DMS53 treated with DMSO at 0.1 percent for 48 hours (cell line): ENCODE measurements at regions not wholly inside any gene's neighbourhood (a gene's known extent, or its start where the extent isn't known, plus 50 kb on each side); places are given as distances from the start of the nearest gene placed in this dataset.
A peak's percentile ranks its signal among the peaks of the same experiment; 100 is the strongest.
"Not testable (repeated sequence)": the region's sequence is repeated elsewhere in the genome, so short reads cannot be mapped to it uniquely, and the experiment has no call there.

Experiments used
- DNase-seq: peaks from one replicate; lab custom pipeline; 2025; ENCODE audit not compliant: unreplicated experiment; lab: John Stamatoyannopoulos, UW

GRCh38 chr5:36462295-36463021, 143.9 kb upstream of the SLC1A3 start:
- DNase-seq = no peak

DNA sequence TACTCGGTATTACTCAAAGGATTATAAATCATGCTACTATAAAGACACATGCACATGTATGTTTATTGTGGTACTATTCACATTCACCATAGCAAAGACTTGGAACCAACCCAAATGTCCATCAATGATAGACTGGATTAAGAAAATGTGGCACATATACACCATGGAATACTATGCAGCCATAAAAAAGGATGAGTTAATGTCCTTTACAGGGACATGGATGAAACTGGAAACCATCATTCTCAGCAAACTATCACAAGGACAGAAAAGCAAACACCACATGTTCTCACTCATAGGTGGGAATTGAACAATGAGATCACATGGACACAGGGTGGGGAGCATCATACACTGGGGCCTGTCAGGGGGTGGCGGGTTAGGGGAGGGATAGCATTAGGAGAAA, 130.5 kb upstream of the SLC1A3 start:
- not testable (repeated sequence) for DNase-seq

DNA sequence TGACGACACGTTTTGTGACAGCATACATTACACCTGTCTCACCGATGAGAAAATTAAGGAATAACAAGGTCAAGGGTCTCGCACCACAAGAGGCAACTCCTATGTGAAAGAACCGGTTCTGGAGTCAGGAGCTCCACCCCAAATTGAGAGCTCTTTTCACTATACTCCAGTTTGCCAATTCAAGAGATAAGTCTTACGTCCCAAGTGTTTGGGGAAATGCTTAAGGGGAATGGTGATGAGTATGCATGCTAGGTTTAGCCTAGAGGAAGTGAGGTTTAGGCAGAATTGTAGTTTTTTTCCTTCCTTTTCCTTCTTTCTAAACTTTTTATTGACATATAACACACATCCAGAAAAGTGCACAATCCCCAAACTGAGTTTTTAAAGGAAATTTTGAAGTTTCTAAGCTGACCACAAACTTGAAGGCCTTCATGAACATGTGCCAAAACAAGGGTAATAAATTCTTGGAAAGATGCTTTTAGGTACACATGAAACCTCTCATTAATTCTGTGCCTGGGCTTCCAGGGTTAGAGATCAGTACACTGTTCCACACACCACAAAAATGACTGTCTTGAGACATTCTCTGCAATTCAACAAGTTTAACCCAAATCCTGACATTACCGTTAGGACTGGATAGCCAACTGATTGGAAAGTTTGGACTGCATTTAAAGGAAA, 127.6 kb upstream of the SLC1A3 start:
- no peak for DNase-seq

- DNase-seq = peak; percentile 14
These were observed 124.8 kb upstream of the SLC1A3 start for GRCh38 chr5:36481454-36482120.

GRCh38 chr5:36482812-36483211, 123.6 kb upstream of the SLC1A3 start:
- no peak for DNase-seq

DNA sequence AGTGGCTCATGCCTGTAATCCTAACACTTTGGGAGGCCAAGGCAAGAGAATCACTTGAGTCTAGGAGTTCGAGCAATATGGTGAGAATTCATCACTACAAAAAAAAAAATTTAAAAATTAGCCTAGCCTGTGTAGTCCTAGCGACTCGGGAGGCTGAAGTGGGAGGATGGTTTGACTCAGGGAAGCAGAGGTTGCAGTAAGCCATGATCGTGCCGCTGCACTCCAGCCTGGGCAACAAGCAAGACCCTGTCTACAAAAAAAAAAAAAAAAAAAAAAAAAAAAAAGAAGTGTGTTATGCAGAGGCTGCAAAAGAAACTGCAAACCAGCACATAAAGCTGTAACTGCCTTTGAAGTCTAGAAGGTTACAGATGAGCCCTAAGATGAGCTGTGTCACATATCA, 116.9 kb upstream of the SLC1A3 start:
- DNase-seq = no peak

DNA sequence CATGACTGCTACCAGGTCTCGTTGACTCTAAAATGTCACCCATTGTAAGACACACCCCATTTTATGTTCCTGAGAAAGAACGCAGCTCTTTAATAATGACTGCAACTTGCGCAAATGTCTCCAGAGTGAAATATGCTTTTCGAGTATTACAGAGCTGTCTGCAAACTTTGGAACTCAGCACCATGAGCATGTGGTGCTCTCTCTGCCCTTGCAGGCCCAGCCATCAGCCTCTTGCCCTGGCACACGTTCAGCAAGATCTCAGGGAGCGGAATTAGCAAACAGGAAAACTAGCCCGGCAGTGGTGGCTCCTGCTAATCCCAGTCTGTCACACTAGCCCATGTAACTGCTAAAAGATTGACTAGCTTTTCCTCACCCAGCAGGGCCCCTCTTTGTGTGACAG, 114.5 kb upstream of the SLC1A3 start:
- DNase-seq = no peak

DNA sequence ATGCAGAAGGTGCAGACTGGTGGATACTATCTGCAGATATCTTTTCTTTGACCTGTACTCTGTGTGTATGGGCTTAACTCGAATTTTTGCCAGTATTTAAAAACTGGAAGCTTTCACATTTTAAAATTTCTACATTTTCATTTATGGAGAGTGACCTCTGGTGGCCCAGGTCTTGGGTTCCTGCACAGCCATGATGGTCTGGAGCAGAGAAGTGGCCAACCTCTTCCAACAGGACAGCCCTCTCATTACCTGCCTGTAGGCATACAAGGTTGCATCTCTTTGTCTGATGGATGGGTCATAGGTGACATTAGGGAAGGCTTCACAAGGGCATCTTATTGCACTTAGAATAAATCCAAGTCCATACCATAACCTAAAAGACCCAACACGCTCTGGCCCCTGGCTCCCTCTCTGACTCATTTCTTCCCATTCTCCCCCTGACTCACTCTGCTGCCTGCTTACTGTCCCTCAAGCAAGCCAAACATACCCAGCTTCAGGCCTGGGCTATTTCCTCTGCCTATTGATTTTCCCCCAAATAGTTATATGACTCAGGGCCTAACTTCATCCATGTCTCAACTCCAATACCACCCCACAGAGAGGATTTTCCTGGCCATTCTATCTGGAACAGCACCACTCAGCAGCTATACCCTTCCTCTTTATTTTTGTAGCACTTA, 113.3 kb upstream of the SLC1A3 start:
- no peak for DNase-seq

GRCh38 chr5:36494028-36494427, 112.4 kb upstream of the SLC1A3 start:
- no peak for DNase-seq

DNA sequence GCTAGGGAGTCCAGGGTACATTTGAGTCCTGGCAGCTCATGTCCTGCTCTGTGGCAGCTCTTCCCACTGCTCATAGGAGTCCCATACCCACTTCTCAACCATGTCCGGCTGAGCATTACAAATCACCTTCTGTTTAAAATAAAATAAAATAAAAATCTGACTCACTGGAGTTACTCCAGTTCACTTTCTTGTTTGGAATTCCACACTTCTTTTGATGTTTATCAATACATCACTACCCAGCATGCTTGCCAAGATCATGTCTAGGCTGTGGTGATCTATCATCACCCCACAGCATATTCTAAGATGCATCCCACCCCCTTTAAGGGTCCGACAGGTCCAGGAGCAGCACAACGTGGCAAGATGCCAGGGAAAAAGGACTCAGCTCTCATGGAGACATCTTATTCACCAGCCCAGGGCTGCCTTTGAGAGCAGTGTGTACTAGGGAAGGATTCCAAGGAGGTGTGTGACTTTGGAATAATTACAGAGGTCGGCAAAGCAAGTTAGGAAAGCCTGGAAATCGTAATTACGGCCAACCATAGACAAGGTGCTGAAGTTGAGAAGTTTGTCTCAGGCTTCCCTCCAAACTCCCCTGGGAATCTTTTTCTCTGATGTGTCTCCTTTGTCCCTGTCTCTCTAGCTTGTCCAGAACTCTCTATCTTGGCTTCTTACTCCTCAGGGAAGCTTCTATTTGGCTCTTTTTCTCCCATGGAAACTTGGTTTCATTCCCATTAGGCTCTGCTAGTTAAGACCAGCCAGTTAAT, 111.4 kb upstream of the SLC1A3 start:
- DNase-seq = no peak

GRCh38 chr5:36495611-36496010, 110.8 kb upstream of the SLC1A3 start:
- no peak for DNase-seq

- DNase-seq = no peak
These were observed 109.9 kb upstream of the SLC1A3 start for GRCh38 chr5:36496471-36496870.

DNA sequence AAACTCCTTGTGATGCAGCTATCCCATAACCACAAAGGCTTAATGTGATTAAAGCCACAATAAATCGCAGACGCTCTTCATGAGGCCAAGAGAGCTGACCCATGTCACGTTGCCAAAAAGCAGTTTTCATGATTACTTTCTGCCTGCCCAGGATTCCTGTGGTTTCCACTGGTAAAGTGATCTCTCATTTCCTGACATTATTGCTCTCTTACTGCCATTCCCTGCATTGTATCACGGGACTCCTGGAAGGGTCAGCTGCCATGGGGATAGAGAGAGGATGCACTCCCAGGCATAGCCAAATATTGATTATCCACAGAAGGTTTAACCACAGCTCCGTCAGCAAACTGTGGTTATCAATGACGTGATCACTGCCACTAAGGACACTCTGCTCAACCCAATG, 103.8 kb upstream of the SLC1A3 start:
- no peak for DNase-seq

DNA sequence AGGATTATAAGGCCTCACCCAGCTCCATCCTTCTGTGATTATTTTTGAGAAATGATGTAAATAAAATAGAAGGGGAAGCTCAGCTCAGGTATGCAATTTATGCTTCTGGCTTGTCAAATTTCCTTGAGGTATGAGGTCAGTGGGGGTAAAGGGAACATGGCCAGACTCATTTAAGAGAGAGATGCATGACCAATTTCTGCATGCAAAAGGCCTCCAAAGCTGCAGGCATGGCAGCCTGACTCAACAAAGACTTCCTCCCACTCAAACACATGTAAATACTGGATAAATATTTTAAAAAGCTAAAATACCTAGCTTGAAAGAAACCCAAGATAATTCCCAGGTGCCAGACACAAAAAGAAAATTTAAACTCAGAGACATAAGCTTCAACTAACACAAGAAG, 101.4 kb upstream of the SLC1A3 start:
- DNase-seq = no peak

GRCh38 chr5:36507332-36507952, 99.0 kb upstream of the SLC1A3 start:
- peak; percentile 52 for DNase-seq

DNA sequence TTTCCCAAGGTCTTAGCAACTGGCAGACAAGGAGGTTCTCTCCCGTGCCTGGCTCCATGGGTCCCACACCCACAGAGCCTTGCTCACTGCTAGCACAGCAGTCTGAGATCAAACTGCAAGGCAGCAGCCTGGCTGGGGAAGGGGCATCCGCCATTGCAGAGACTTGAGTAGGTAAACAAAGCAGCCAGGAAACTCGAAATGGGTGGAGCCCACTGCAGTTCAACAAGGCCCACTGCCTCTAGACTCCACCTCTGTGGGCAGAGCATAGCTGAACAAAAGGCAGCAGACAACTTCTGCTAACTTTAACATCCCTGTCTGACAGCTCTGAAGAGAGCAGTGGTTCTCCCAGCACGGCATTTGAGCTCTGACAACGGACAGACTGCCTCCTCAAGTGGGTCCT, 98.1 kb upstream of the SLC1A3 start:
- not testable (repeated sequence) for DNase-seq

GRCh38 chr5:36513647-36514046, 92.8 kb upstream of the SLC1A3 start:
- not testable (repeated sequence) for DNase-seq

GRCh38 chr5:36519881-36520280, 86.5 kb upstream of the SLC1A3 start:
- no peak for DNase-seq

DNA sequence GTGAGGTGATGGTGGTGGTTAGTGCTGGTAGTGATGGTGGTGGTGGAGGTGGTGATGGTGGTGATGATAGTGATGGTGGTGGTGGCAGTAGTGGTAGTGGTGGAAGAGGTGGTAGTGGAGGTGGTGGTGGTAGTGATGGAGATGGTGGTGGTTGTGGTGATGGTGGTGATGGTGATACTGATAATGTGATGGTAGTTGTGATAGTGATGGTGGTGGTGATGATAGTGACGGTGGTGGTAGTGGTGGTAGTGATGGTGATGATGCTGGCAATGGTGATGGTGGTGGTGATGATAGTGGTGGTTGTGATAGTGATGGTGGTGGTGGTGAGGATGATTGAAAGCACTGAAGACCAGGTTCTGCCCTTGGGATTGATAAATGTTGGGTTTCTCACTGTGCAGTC, 85.2 kb upstream of the SLC1A3 start:
- DNase-seq = no peak
